ENCODE measurements at regions not wholly inside any gene's neighbourhood (a gene's known extent, or its start where the extent isn't known, plus 50 kb on each side); places are given as distances from the start of the nearest gene placed in this dataset.

GRCh38 chr13:34647379-34648150 is 294.5 kb upstream of the NBEA start:
- DNase-seq: no peak

DNA sequence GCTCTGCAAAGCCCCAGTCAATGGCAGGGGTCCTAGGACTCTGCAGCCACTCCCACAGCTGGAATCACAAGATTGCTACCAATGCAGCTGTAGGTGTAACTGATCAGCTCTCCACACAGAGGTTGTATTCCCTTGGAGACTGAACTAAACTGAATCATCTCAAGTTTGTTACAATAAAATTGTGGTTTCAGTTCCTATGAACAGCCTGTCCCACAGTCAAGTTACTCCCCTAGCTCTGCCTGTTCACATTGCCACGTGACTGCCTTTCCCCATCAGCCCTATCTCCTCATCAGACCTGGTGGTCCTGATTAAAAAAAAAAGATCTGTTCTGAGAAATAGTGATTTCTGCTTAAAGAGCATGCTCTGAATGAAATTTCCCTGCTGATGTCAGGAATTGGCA is 287.9 kb upstream of the NBEA start:
- no peak for DNase-seq

GRCh38 chr13:34654647-34655046 is 287.4 kb upstream of the NBEA start:
- DNase-seq: peak; percentile 29

DNA sequence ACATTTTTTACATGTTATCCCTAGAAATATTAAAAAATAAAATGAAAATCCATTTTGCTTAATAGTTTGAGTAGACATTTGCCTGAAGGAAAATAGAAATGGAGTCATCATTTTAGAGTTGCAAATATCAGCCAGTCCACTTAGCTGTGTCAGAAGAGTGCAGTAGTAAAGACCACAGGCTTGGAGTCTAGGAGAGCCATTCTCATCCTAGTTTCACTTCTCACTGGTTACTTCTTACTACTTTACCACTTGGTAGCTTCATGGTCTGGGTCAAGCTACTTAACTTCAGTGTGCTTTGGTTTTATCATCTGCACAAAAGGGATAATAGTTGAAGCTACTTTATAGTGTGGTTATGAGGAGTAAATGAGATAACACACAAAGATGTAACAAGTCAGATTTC is 286.5 kb upstream of the NBEA start:
- DNase-seq: no peak

DNA sequence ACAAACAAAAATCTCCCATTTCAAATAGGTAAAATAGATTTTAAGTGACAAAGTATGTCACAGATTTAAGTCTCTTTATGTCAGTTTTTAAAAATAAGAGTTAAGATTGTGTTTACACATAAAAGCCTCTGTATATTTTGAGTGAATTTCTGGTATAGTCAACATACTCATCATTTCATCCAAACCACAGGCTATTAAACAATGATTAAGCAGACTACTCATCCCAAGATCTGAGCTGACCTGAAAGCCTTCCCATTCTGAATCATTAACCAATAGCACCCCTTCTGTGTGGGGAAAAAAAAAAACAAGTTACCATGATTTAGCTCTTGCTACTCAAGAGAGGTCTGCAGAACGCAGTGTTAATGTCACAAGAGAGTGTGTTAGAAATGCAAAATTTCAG is 284.4 kb upstream of the NBEA start:
- no peak for DNase-seq

GRCh38 chr13:34667286-34668218 is 274.5 kb upstream of the NBEA start:
- no peak for DNase-seq

- no peak for DNase-seq
These were observed 270.9 kb upstream of the NBEA start for GRCh38 chr13:34671137-34671536.

GRCh38 chr13:34672631-34673030 is 269.4 kb upstream of the NBEA start:
- no peak for DNase-seq

DNA sequence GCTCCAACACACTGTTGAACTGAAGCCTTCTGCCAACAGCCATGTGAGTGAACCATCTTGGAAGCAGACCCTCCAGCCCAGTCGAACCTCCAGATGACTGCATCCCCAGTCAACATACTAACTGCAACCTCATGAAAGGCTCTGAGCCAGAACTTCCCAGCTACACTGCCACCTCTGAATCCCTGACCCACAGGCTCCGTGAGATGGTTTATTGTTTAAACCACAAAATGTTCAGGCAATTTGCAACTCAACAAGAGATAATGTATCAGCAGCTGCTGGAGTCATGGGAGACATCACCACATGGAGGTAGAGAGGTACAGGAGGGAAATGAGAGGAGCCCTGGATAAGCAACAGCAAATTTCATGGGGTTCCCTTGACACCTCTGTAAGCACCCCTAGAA is 266.4 kb upstream of the NBEA start:
- no peak for DNase-seq

- DNase-seq: no peak
These were observed 263.9 kb upstream of the NBEA start for GRCh38 chr13:34678154-34678553.

GRCh38 chr13:34681405-34681955 is 260.6 kb upstream of the NBEA start:
- DNase-seq: no peak

DNA sequence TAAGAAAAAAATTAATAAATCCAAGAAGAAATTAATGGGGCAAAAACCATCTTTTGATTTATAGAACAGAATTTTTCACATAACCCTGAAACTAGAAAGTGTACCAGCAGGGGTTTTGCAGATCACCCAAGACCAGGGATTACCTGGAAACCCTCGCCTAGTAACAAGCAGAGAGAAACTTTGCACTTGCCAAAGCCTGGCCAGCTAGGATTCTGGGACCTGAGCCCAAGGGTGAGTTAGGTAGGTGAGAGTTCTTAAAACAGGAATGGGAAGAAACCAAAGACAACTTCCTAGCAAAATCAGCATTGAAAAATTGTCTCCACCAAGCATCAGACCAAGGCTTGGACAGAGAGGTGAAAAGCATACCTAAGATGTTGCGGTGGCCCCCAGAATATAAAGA is 247.0 kb upstream of the NBEA start:
- DNase-seq: no peak

DNA sequence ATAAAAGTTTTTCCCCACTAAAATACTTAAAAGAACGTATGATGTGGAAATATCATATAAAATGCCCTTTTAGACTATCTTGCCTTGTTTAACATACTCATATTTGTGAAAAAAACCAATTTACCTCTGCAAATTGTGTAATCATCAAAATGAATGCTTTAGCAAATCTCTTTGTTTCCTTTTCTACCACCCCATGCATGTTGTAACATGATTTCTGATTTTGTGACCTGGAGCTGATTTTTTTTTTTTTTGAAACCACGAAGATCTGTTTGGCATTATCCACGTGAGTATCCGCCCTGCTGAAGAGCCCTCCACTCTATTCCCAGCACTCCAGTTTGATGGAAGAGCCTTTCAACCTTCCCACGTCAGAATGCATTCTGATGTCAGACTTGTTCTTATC is 245.8 kb upstream of the NBEA start:
- DNase-seq: no peak

DNA sequence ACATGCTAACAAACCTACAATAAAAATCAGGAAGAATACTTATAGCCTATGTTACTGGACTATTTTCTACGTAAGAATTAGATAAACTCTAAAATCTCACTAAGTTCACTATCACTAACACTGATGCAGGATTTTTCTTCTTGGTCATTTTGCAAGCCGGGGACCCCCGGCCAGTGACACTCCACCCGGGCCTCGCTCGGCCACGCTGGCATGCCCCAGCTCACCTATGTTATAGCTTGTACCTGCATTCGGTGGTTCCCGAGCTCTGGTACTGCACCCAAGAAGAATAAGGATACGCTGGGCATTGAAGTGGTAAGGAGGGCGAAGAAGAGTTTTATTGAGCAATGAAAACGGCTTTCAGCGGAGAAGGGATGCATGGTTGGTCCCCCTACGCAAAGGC is 245.3 kb upstream of the NBEA start:
- no peak for DNase-seq

DNA sequence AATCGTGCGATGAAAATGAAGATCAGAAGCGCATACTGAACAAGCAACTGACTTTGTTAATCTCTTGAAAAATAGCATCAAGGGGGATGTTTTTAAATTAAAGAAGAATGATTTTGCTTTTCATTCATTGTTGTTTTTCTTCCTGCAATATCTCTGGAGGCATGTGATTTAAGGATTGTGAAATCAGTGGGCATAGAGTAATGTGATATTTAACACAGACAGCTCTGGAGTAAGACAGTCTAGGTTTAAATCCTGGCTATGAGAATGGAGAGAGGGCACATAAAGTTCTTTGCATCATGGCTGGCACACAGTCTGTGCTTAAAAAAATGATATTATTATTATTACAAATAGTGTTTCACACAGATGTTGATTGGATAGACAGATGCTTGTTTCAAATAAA is 243.1 kb upstream of the NBEA start:
- no peak for DNase-seq

- DNase-seq: no peak
These were observed 241.9 kb upstream of the NBEA start for GRCh38 chr13:34700155-34700554.

- DNase-seq: no peak
These were observed 240.2 kb upstream of the NBEA start for GRCh38 chr13:34701919-34702318.

GRCh38 chr13:34708566-34709313 is 233.3 kb upstream of the NBEA start:
- no peak for DNase-seq

DNA sequence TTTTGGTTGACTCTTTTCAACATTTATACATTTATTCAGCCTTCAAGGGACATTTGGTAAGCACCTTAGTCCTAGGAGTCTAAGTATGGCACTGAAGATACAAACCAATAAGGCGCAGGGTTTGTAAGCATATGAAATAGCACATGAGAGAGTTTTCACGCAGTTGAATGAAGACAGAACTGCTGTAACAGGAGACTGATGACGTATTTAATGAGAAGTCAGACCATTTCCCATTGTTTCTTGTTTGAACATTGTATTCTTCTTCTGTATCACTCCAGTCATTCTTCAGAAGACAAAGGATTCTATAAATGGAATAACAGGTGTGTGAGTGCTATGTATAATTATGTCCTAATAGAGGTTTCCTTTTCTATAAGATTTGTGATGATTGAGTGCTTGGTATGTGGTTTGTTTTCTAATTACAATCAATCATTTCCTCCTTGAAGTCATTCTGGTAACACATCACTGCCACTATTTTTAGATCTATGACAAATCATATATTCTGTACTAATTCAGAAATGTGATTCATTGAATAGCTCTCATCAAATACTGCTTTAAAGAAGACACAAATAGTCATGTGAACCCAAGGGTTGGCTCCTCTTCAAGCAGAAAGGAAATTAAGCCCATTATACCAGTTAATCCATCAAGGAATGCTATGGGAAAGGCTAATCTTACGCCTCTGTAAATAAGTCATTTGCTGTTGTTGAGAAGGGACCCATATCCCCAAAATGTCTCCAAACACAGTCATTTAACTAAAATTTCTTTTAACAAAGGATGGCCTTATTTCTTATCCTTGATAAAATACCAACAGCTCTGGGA is 222.8 kb upstream of the NBEA start:
- no peak for DNase-seq

GRCh38 chr13:34720618-34721017 is 221.5 kb upstream of the NBEA start:
- no peak for DNase-seq

- no peak for DNase-seq
These were observed 220.2 kb upstream of the NBEA start for GRCh38 chr13:34721631-34722595.

Data from retina (tissue), 1 donor.